Activated naive CD4-positive, alpha-beta T cell treated with anti-CD3 and anti-CD28 coated beads for 36 hours (primary cell): ENCODE measurements at regions not wholly inside any gene's neighbourhood (a gene's known extent, or its start where the extent isn't known, plus 50 kb on each side); places are given as distances from the start of the nearest gene placed in this dataset.

Experiments
- CTCF ChIA-PET: fragments of 350-600 bp; sonication (Branson Sonifier 250); formaldehyde crosslinking; loops from one replicate; lab custom pipeline; 2021; ENCODE audit warnings: antibody characterized with exemption; lab: Charles Lee
- DNase-seq: peaks from one replicate; pipeline ENCODE4 v3.0.0-alpha.2; 2020
- H3K27ac Mint-ChIP-seq: one replicate; pipeline ENCODE4 v1.8.0; 2021; ENCODE audit warnings: mild to moderate bottlenecking, mixed read lengths
- H3K27me3 Mint-ChIP-seq: one replicate; pipeline ENCODE4 v1.8.0; 2021; ENCODE audit warnings: low read depth, mixed read lengths
- H3K36me3 Mint-ChIP-seq: one replicate; pipeline ENCODE4 v1.8.0; 2021; ENCODE audit warnings: low read depth, mixed read lengths
- H3K4me1 Mint-ChIP-seq: one replicate; pipeline ENCODE4 v1.8.0; 2021; ENCODE audit warnings: low read depth, mixed read lengths
- H3K4me3 Mint-ChIP-seq: one replicate; pipeline ENCODE4 v1.8.0; 2021; ENCODE audit warnings: mild to moderate bottlenecking, moderate library complexity, mixed read lengths
- H3K9me3 Mint-ChIP-seq: one replicate; pipeline ENCODE4 v1.8.0; 2021; ENCODE audit warnings: mixed read lengths
- intact Hi-C: fragments of 100-400 bp; cut with micrococcal nuclease; formaldehyde crosslinking; loops from one replicate; pipeline ENCODE4 v1.15.1; 2023

- H3K4me1 Mint-ChIP-seq: no peaks in the 10 kb centered on the region
- intact Hi-C loops: no loop called here
- H3K27ac Mint-ChIP-seq: no peak overlapping the region
- no peaks in the 10 kb centered on the region for H3K36me3 Mint-ChIP-seq
- CTCF ChIA-PET: no interaction called here
- no peaks in the 10 kb centered on the region for H3K9me3 Mint-ChIP-seq
- H3K27me3 Mint-ChIP-seq: peaks cover 7% of the 10 kb centered on the region
- no peak for DNase-seq
- H3K4me3 Mint-ChIP-seq: no peak overlapping the region
These were observed 149.1 kb downstream of the PLPP3 start for GRCh38 chr1:56430141-56430839.

- no peak for DNase-seq
- Mint-ChIP-seq H3K27me3 (peaks cover 7% of the 10 kb centered on the region), H3K4me3 (no peak overlapping the region), H3K9me3 (no peaks in the 10 kb centered on the region), H3K4me1 (no peaks in the 10 kb centered on the region), H3K27ac (no peak overlapping the region), H3K36me3 (no peaks in the 10 kb centered on the region)
- intact Hi-C loops: no loop called here
- CTCF ChIA-PET: no interaction called here
These were observed 150.1 kb downstream of the PLPP3 start for GRCh38 chr1:56429288-56429687.

DNA sequence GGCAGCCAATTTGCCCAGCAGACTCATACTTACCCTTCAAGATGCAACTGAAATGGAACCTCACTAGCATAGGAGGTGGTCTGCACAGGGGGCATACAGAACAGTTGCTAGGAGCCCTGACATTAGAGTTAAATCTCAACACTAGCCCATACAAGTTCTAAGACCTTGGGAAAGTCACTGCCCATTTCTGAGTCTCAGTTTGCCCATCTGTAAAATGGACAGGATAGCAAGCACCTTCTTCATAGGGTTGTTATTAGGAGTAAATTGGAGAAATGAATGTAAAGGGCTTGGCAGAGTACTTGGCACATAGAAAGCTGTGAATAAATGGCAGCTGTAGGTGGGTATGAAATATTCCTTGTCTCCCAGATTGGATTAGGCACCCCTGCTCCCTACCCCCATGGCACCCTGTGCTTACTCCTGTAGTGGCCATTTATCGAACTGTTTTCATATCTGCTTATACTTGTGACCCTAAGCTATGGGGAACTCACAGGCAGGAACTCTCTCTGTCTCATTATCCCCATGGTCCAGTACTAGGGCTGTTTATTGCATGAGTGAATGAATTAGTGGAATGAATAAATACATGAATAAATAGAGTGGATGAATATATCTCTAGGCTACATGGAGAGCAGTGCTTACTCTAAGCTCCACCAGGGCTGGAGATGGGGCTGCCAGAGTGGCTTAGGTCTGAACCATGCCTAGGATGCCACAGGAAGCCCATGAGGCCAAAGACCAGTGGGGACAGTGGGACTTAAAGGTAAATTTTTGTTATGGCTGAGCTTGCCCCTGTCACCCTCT is 152.6 kb downstream of the PLPP3 start:
- Mint-ChIP-seq H3K27ac (no peak overlapping the region), H3K27me3 (peaks cover 7% of the 10 kb centered on the region), H3K4me3 (no peak overlapping the region), H3K4me1 (no peaks in the 10 kb centered on the region), H3K36me3 (no peaks in the 10 kb centered on the region), H3K9me3 (no peaks in the 10 kb centered on the region)
- CTCF ChIA-PET: no interaction called here
- intact Hi-C loops: no loop called here
- no peak for DNase-seq

DNA sequence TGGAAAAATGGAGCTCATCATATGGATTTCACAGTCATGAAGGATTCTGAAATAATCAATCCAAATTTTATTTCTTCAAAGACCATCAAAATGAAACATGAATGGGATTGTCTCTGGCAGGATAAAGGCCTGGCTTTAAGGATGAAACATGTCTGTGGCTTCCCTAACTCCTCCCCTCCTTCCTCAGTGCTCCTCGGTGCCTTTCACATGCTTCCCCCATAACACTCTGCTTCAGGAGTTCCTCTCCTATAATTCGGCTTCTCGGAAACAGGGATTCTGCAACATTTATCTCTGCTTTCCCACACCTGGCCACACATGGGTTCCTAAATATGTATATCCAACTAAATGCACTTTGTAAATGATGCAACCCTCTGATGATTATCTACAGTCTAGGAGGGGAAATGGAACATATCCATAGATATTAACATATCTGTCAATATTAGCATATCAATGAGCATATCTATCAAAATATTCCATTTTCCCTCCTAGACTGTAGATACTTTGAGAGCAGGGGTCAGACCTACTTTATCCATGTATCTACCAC is 153.8 kb downstream of the PLPP3 start:
- Mint-ChIP-seq H3K4me1 (no peaks in the 10 kb centered on the region), H3K4me3 (no peak overlapping the region), H3K9me3 (no peaks in the 10 kb centered on the region), H3K36me3 (no peaks in the 10 kb centered on the region), H3K27ac (no peak overlapping the region), H3K27me3 (peaks cover 7% of the 10 kb centered on the region)
- CTCF ChIA-PET: no interaction called here
- no peak for DNase-seq
- intact Hi-C loops: no loop called here

DNA sequence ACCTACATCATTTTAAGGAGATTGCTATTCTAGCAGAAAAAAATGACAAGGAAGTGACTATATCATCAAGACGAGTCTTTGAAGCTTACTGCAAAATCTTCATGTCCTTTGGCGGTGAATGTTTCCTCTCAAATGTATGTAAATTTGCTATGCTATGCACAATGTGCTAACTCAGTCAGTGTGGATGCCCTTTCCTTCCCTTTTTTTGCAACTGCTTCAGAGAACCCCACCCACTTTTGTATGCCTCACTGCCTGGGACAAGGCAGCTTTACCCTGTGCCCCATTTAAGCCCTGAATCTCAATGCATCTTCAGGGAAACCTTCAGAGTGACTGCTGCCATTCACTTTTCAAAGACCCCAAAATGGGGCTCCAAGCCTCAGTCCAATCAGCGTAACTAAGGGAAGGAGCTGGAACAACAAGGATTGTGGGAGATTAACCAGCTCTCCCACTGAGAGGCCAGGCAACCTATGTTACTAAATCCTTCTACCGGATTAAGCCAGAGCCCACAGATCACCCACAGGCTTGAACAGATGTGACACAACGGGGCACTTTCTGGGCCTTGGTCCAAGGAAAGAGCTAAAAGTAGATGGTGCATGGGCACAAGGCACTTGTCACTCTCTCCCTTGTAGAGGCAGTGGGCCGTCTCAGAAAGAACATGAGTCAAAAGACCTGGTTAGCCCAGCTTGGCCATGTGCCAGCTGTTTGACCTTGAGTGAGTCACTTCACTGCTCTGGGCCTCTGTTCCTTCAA is 154.4 kb downstream of the PLPP3 start:
- no peaks in the 10 kb centered on the region for H3K9me3 Mint-ChIP-seq
- no peak for DNase-seq
- no peaks in the 10 kb centered on the region for H3K36me3 Mint-ChIP-seq
- H3K4me1 Mint-ChIP-seq: no peaks in the 10 kb centered on the region
- intact Hi-C loops: no loop called here
- H3K27me3 Mint-ChIP-seq: peaks cover 7% of the 10 kb centered on the region
- CTCF ChIA-PET: no interaction called here
- H3K27ac Mint-ChIP-seq: no peak overlapping the region
- H3K4me3 Mint-ChIP-seq: no peak overlapping the region

DNA sequence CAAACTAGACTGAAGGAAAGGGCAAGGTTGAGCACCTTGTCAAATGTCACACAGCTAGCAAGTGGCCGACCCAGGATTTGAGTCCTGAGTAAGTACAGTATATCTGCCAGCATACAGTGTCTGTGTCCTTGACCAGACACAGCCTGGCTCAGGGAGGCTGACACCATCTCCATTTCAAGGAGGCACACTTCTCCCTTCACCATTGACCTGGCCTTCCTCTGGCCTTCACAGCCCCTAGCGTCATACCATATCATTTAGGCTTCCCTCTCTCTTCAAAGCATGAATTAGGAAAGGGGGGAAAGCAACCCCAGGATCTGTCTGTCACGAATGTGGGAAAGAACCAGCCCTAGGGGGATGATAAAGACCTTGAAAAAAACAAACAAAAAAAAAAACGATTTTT is 155.6 kb downstream of the PLPP3 start:
- no peaks in the 10 kb centered on the region for H3K9me3 Mint-ChIP-seq
- peaks cover 7% of the 10 kb centered on the region for H3K27me3 Mint-ChIP-seq

GRCh38 chr1:56418151-56418631 is 161.2 kb downstream of the PLPP3 start:
- intact Hi-C loops: no loop called here
- H3K27me3 Mint-ChIP-seq: no peaks in the 10 kb centered on the region
- no peaks in the 10 kb centered on the region for H3K4me1 Mint-ChIP-seq
- DNase-seq: no peak
- H3K27ac Mint-ChIP-seq: no peak overlapping the region
- no peaks in the 10 kb centered on the region for H3K36me3 Mint-ChIP-seq
- H3K9me3 Mint-ChIP-seq: no peaks in the 10 kb centered on the region
- no peak overlapping the region for H3K4me3 Mint-ChIP-seq
- CTCF ChIA-PET: no interaction called here

More for the DNA sequence above, 155.6 kb downstream of the PLPP3 start:
- Mint-ChIP-seq H3K36me3 (no peaks in the 10 kb centered on the region), H3K27ac (no peak overlapping the region), H3K4me3 (no peak overlapping the region), H3K4me1 (no peaks in the 10 kb centered on the region)
- intact Hi-C loops: no loop called here
- no peak for DNase-seq
- CTCF ChIA-PET: no interaction called here

- DNase-seq: no peak
- intact Hi-C loops: no loop called here
- Mint-ChIP-seq H3K36me3 (no peaks in the 10 kb centered on the region), H3K27ac (no peak overlapping the region), H3K4me3 (no peak overlapping the region), H3K27me3 (no peaks in the 10 kb centered on the region), H3K4me1 (no peaks in the 10 kb centered on the region), H3K9me3 (no peaks in the 10 kb centered on the region)
- CTCF ChIA-PET: no interaction called here
These were observed 161.7 kb downstream of the PLPP3 start for GRCh38 chr1:56417646-56418045.

- Mint-ChIP-seq H3K27me3 (no peaks in the 10 kb centered on the region), H3K4me1 (no peaks in the 10 kb centered on the region), H3K36me3 (no peaks in the 10 kb centered on the region), H3K27ac (no peak overlapping the region), H3K9me3 (no peaks in the 10 kb centered on the region), H3K4me3 (no peak overlapping the region)
- DNase-seq: no peak
- intact Hi-C loops: no loop called here
- CTCF ChIA-PET: no interaction called here
These were observed 162.9 kb downstream of the PLPP3 start for GRCh38 chr1:56416495-56416894.

- no peaks in the 10 kb centered on the region for H3K27me3 Mint-ChIP-seq
- H3K4me1 Mint-ChIP-seq: no peaks in the 10 kb centered on the region
- no peaks in the 10 kb centered on the region for H3K36me3 Mint-ChIP-seq
- no peak for DNase-seq
- H3K9me3 Mint-ChIP-seq: no peaks in the 10 kb centered on the region
- H3K27ac Mint-ChIP-seq: no peak overlapping the region
- intact Hi-C loops: no loop called here
- H3K4me3 Mint-ChIP-seq: no peak overlapping the region
- CTCF ChIA-PET: no interaction called here
These were observed 163.6 kb downstream of the PLPP3 start for GRCh38 chr1:56415720-56416119.

GRCh38 chr1:56415258-56415657 is 164.1 kb downstream of the PLPP3 start:
- no peak overlapping the region for H3K4me3 Mint-ChIP-seq
- H3K36me3 Mint-ChIP-seq: no peaks in the 10 kb centered on the region
- H3K9me3 Mint-ChIP-seq: no peaks in the 10 kb centered on the region
- no peaks in the 10 kb centered on the region for H3K27me3 Mint-ChIP-seq
- no peak for DNase-seq
- H3K27ac Mint-ChIP-seq: no peak overlapping the region
- intact Hi-C loops: no loop called here
- CTCF ChIA-PET: no interaction called here
- no peaks in the 10 kb centered on the region for H3K4me1 Mint-ChIP-seq

DNA sequence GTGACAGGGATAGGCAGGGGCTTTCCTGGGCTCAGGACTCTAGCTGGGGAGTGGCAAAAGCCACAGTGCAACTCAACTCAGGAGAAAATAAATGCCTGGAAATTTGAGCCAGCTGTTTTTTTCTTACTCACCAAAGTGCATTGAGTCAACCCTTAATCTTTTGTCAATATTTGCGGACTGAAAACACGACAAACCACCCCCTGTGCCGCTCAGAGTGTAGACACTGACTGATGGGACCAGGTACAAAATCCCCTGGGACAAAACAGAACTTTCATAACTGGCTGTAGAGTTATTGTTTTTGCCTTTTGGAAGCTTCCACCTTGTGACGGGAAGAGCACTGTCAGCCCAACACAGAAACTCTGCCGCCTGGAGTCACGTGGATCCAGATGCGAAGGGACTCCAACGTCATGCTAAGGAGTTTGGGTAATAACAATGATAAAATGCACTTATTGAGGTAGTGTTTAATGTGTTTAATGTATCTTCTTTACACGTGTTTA is 164.6 kb downstream of the PLPP3 start:
- intact Hi-C loops: no loop called here
- no peak overlapping the region for H3K27ac Mint-ChIP-seq
- no peak for DNase-seq
- no peaks in the 10 kb centered on the region for H3K9me3 Mint-ChIP-seq
- CTCF ChIA-PET: no interaction called here
- H3K4me1 Mint-ChIP-seq: no peaks in the 10 kb centered on the region
- no peaks in the 10 kb centered on the region for H3K36me3 Mint-ChIP-seq
- no peak overlapping the region for H3K4me3 Mint-ChIP-seq
- no peaks in the 10 kb centered on the region for H3K27me3 Mint-ChIP-seq
